Activated naive CD8-positive, alpha-beta T cell treated with anti-CD3 and anti-CD28 coated beads for 36 hours (primary cell): ENCODE measurements at regions not wholly inside any gene's neighbourhood (a gene's known extent, or its start where the extent isn't known, plus 50 kb on each side); places are given as distances from the start of the nearest gene placed in this dataset.
"Not testable (repeated sequence)": the region's sequence is repeated elsewhere in the genome, so short reads cannot be mapped to it uniquely, and the experiment has no call there.

ENCODE experiments used
- DNase-seq: peaks from one replicate; pipeline ENCODE4 v3.0.0; 2021
- H3K27ac Mint-ChIP-seq: one replicate; pipeline ENCODE4 v1.8.0; 2022; ENCODE audit warnings: mild to moderate bottlenecking, moderate library complexity, mixed read lengths
- H3K27me3 Mint-ChIP-seq: one replicate; pipeline ENCODE4 v1.8.0; 2022; ENCODE audit warnings: mild to moderate bottlenecking, mixed read lengths
- H3K36me3 Mint-ChIP-seq: one replicate; pipeline ENCODE4 v1.8.0; 2021; ENCODE audit warnings: mild to moderate bottlenecking, mixed read lengths
- H3K4me1 Mint-ChIP-seq: one replicate; pipeline ENCODE4 v1.8.0; 2021; ENCODE audit warnings: mixed read lengths
- H3K4me3 Mint-ChIP-seq: one replicate; pipeline ENCODE4 v1.8.0; 2022; ENCODE audit warnings: mild to moderate bottlenecking, moderate library complexity, mixed read lengths
- H3K9me3 Mint-ChIP-seq: one replicate; pipeline ENCODE4 v1.8.0; 2022; ENCODE audit warnings: mixed read lengths

- no peaks in the 10 kb centered on the region for H3K4me1 Mint-ChIP-seq
- H3K9me3 Mint-ChIP-seq: no peaks in the 10 kb centered on the region
- H3K4me3 Mint-ChIP-seq: no peak overlapping the region
- H3K36me3 Mint-ChIP-seq: no peaks in the 10 kb centered on the region
- H3K27ac Mint-ChIP-seq: no peak overlapping the region
- no peaks in the 10 kb centered on the region for H3K27me3 Mint-ChIP-seq
- DNase-seq: no peak
Measured at GRCh38 chr2:122083256-122084048, 328.0 kb downstream of the TSN start.

DNA sequence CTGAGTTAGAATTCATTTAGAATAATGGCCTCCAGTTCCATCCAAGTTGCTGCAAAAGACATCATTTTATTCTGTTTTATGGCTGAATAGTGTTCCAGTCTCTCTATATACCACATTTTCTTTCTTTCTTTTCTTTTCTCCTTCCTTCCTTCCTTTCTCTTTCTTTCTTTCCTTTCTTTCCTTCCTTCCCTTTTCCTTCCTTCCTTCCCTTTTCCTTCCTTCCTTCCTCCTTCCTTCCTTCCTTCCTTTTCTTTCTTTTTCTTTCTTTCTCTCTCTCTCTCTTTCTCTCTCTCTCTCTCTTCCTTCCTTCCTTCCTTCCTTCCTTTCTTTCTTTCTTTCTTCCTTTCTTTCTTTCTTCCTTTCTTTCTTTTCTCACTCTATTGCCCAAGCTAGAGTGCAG is 330.2 kb downstream of the TSN start:
- H3K4me3 Mint-ChIP-seq, H3K27ac Mint-ChIP-seq, H3K4me1 Mint-ChIP-seq, H3K9me3 Mint-ChIP-seq, H3K27me3 Mint-ChIP-seq, H3K36me3 Mint-ChIP-seq, DNase-seq: not testable (repeated sequence)

- no peaks in the 10 kb centered on the region for H3K36me3 Mint-ChIP-seq
- H3K9me3 Mint-ChIP-seq: no peaks in the 10 kb centered on the region
- no peaks in the 10 kb centered on the region for H3K27me3 Mint-ChIP-seq
- H3K4me3 Mint-ChIP-seq: no peak overlapping the region
- no peaks in the 10 kb centered on the region for H3K4me1 Mint-ChIP-seq
- H3K27ac Mint-ChIP-seq: no peak overlapping the region
- DNase-seq: no peak
Measured at GRCh38 chr2:122094557-122094956, 339.1 kb downstream of the TSN start.

DNA sequence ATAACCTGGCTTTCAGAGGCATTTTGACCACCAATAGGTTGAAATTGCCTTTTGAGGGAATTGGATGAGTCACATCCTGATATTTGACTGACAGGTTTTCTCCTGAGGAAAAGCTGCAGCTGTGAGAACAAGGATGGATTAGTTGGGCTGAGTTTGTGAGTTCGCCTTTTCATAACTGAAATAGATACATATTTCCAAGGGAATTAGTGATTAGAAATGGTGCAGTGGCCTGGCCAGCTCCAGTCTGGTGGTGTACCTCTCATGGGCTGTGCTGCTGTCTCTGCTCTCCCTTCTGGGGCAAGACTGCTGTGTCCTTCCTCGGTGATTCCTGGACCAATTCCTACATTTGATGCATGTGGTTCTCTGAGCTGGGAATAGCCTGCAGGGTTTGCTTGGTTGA is 341.3 kb downstream of the TSN start:
- Mint-ChIP-seq H3K36me3 (no peaks in the 10 kb centered on the region), H3K27me3 (no peaks in the 10 kb centered on the region), H3K4me3 (no peak overlapping the region), H3K27ac (no peak overlapping the region), H3K9me3 (no peaks in the 10 kb centered on the region), H3K4me1 (no peaks in the 10 kb centered on the region)
- no peak for DNase-seq

DNA sequence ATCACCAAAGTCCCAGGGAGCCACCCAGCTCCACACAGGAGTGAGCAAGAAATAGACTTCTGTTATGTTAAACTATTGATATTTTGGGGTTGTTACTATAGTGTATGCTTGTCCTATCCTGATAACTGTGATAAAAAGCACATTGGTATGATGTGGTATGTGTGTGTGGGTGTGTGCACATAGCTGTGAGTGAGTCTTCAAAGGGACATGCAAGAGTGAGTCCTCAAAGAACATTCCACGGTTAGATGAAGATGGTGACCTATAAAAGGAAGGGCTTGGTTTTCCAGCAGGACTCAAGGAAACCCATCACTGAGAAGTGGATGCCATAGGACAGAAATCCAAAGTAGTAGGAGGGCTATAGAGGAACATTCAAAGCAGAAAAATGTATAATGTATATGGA is 342.9 kb downstream of the TSN start:
- no peaks in the 10 kb centered on the region for H3K9me3 Mint-ChIP-seq
- H3K27ac Mint-ChIP-seq: no peak overlapping the region
- H3K36me3 Mint-ChIP-seq: no peaks in the 10 kb centered on the region
- no peak for DNase-seq
- H3K4me3 Mint-ChIP-seq: no peak overlapping the region
- H3K27me3 Mint-ChIP-seq: no peaks in the 10 kb centered on the region
- H3K4me1 Mint-ChIP-seq: no peaks in the 10 kb centered on the region

- Mint-ChIP-seq H3K9me3 (no peaks in the 10 kb centered on the region), H3K4me3 (no peak overlapping the region), H3K27me3 (no peaks in the 10 kb centered on the region), H3K4me1 (no peaks in the 10 kb centered on the region), H3K36me3 (no peaks in the 10 kb centered on the region), H3K27ac (no peak overlapping the region)
- DNase-seq: no peak
Measured at GRCh38 chr2:122100346-122100745, 344.9 kb downstream of the TSN start.

DNA sequence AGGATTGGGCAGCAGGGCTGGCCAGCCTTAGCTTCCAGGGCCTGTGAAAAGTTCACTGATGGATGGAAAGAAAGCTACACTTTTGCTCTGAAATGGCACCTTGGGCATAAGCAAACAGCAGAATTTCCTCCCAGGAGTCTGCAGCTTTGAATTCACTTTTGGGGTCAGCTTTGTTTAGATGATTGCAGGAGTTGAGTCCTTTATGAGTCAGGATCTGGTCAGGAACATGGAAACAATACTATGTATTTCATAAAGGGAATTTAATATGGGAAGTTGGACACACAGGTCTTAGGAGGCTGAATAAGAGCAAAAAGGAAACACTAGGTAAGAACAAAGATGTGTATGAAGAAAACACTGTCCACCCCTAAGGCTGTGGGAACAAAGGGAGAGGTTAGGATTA is 345.3 kb downstream of the TSN start:
- Mint-ChIP-seq H3K9me3 (no peaks in the 10 kb centered on the region), H3K36me3 (no peaks in the 10 kb centered on the region), H3K4me1 (no peaks in the 10 kb centered on the region), H3K4me3 (no peak overlapping the region), H3K27me3 (no peaks in the 10 kb centered on the region), H3K27ac (no peak overlapping the region)
- DNase-seq: no peak

DNA sequence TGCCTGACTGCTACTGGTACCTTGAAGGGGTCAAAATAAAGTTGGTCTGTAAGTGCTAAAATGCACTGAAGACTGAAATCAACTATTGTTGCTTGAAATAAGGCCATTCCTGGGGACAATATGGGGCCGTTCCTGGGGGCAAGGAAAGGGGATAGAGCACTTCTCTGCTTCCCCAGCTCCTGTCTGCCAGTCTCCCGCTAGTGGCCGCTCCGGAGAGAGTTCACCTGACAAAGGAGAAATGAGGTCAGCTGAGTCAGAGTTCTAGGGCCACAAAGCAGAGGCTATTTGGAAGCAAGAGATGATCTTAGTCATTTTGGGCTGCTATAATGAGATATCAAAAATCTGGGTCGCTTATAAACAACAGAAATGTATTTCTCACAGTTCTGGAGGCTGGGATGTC is 345.9 kb downstream of the TSN start:
- Mint-ChIP-seq H3K27me3 (no peaks in the 10 kb centered on the region), H3K36me3 (no peaks in the 10 kb centered on the region), H3K9me3 (no peaks in the 10 kb centered on the region), H3K4me1 (no peaks in the 10 kb centered on the region), H3K27ac (no peak overlapping the region), H3K4me3 (no peak overlapping the region)
- no peak for DNase-seq

GRCh38 chr2:122105171-122105876 is 349.9 kb downstream of the TSN start:
- H3K27ac Mint-ChIP-seq: no peak overlapping the region
- H3K27me3 Mint-ChIP-seq: peaks cover 3% of the 10 kb centered on the region
- no peaks in the 10 kb centered on the region for H3K36me3 Mint-ChIP-seq
- no peaks in the 10 kb centered on the region for H3K4me1 Mint-ChIP-seq
- no peaks in the 10 kb centered on the region for H3K9me3 Mint-ChIP-seq
- DNase-seq: no peak
- no peak overlapping the region for H3K4me3 Mint-ChIP-seq

GRCh38 chr2:122105877-122106206 is 350.4 kb downstream of the TSN start:
- DNase-seq: no peak
- H3K36me3 Mint-ChIP-seq: no peaks in the 10 kb centered on the region

DNA sequence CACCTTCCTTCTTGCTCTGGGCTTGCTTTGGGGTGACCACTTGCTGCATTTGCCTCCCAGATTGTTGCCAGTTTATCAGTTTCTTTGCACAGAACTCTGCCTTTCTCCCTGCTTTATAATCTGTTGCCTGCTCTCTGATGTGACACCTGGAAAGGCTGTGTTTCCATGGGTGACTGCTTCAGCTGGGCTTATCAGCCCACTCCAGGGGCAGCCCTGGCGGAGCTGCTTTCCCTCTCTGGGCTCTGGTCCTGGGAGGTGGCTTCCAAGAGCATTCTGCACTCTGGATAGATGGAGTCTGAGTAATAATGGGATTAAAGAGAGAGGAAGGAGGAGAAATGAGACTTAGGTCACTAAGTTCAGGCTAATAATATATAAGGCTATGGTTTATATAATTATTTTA is 352.7 kb downstream of the TSN start:
- no peak overlapping the region for H3K27ac Mint-ChIP-seq
- no peaks in the 10 kb centered on the region for H3K4me1 Mint-ChIP-seq
- no peaks in the 10 kb centered on the region for H3K9me3 Mint-ChIP-seq
- peaks cover 3% of the 10 kb centered on the region for H3K27me3 Mint-ChIP-seq
- H3K4me3 Mint-ChIP-seq: no peak overlapping the region
- no peak for DNase-seq
- no peaks in the 10 kb centered on the region for H3K36me3 Mint-ChIP-seq

More at GRCh38 chr2:122105877-122106206, 350.4 kb downstream of the TSN start:
- Mint-ChIP-seq H3K4me3 (no peak overlapping the region), H3K27me3 (peaks cover 3% of the 10 kb centered on the region), H3K9me3 (no peaks in the 10 kb centered on the region), H3K27ac (no peak overlapping the region), H3K4me1 (no peaks in the 10 kb centered on the region)

DNA sequence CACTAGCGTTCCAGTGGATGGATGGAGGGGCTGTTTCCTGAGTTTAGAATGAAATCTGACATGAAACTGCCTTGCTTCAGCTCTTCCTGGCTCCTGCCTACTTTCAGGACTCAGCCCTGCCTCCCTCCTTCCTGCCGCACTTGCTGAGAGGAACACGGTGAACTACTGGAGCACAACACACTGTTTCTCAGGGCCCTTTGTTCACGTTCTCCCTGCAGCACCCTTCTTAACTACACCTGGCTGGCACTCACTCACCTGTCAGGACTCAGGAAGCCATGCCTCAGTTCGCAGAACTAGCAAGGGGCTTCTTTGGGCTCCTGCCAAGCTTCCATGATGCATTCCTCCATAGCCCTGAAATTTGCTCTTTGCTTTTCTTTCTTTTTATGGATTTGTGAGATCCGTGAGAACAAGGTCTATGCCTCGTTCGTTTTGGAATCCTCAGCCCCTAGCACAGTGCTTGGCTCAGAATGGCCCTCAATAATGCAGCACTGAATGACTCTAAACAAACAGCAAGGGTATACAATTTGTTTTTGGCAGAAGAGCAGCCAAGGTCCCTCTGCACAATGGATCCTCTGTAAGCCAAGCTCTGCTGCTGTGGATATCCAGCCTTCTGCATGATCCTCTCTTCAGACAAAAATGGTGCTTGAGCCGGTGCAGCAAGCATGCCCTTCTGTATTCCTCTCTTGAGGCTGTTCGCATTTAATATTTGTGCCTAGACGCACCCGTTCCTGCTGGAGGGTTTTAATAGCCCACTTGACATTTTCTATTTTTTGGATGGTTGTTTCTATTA is 357.0 kb downstream of the TSN start:
- no peaks in the 10 kb centered on the region for H3K36me3 Mint-ChIP-seq
- H3K9me3 Mint-ChIP-seq: no peaks in the 10 kb centered on the region
- H3K27me3 Mint-ChIP-seq: peaks cover 3% of the 10 kb centered on the region

GRCh38 chr2:122114421-122114820 is 359.0 kb downstream of the TSN start:
- no peaks in the 10 kb centered on the region for H3K4me1 Mint-ChIP-seq
- peaks cover 1% of the 10 kb centered on the region for H3K9me3 Mint-ChIP-seq
- no peak overlapping the region for H3K27ac Mint-ChIP-seq
- no peaks in the 10 kb centered on the region for H3K36me3 Mint-ChIP-seq
- H3K4me3 Mint-ChIP-seq: no peak overlapping the region
- DNase-seq: no peak
- H3K27me3 Mint-ChIP-seq: peaks cover 3% of the 10 kb centered on the region

More for the DNA sequence above, 357.0 kb downstream of the TSN start:
- H3K4me1 Mint-ChIP-seq: no peaks in the 10 kb centered on the region
- DNase-seq: no peak
- no peak overlapping the region for H3K27ac Mint-ChIP-seq
- no peak overlapping the region for H3K4me3 Mint-ChIP-seq

DNA sequence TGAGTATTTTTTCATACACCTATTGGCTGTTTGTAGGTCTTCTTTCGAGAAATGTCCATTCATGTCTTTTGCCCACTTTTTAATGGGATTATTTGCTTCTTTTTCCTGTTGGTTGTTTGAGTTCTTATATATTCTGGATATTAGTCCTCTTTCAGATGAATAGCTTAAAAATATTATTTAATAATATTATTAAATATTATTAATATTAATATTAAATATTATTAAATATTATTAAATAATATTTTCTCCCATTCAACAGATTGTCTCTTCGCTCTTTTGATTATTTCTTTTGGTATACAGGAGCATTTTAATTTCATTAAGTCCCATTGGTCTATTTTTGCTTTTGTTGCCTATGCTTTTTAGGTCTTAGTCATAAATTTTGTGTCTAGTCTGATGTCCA is 361.9 kb downstream of the TSN start:
- no peaks in the 10 kb centered on the region for H3K36me3 Mint-ChIP-seq
- no peaks in the 10 kb centered on the region for H3K27me3 Mint-ChIP-seq
- H3K9me3 Mint-ChIP-seq: peaks cover 8% of the 10 kb centered on the region
- H3K4me3 Mint-ChIP-seq: no peak overlapping the region
- no peak overlapping the region for H3K27ac Mint-ChIP-seq
- no peak for DNase-seq
- no peaks in the 10 kb centered on the region for H3K4me1 Mint-ChIP-seq

GRCh38 chr2:122129399-122129798 is 373.9 kb downstream of the TSN start:
- Mint-ChIP-seq H3K27ac (no peak overlapping the region), H3K9me3 (peaks cover 34% of the 10 kb centered on the region)

More at GRCh38 chr2:122129399-122129798, 373.9 kb downstream of the TSN start:
- H3K4me1 Mint-ChIP-seq: no peaks in the 10 kb centered on the region
- no peak for DNase-seq
- H3K27me3 Mint-ChIP-seq: peaks cover 3% of the 10 kb centered on the region
- H3K36me3 Mint-ChIP-seq: peaks cover 5% of the 10 kb centered on the region
- H3K4me3 Mint-ChIP-seq: no peak overlapping the region
